ENCODE measurements at regions not wholly inside any gene's neighbourhood (a gene's known extent, or its start where the extent isn't known, plus 50 kb on each side); places are given as distances from the start of the nearest gene placed in this dataset.

GRCh38 chr12:92068459-92068858 lies 77.2 kb downstream of the BTG1 start:
- peak in 1 of 2 experiments; percentile 49 for DNase-seq (ENCODE audit: low read depth in 1 of 2, low spot score in 1 of 2)
- H3K4me3 ChIP-seq (replicated peaks; ENCODE audit: insufficient read depth, low read length): no peak overlapping the region
- no peak for TF ChIP-seq CTCF (IDR thresholded peaks at IDR 0.05; ENCODE audit: insufficient read depth, low read length)
- TF ChIP-seq REST (IDR thresholded peaks at IDR 0.05; ENCODE audit: insufficient replicate concordance, low read depth): no peak
- TF ChIP-seq GABPA (IDR thresholded peaks at IDR 0.05; ENCODE audit: low read depth): no peak
- no peak for TF ChIP-seq POLR2AphosphoS5 (IDR thresholded peaks at IDR 0.05; ENCODE audit: low read depth)
- no peaks in the 10 kb centered on the region for H3K27me3 ChIP-seq (ENCODE audit: insufficient read depth, poor library complexity, severe bottlenecking)
- H3K27ac ChIP-seq (replicated peaks): peak overlapping the region; percentile 93

- Histone ChIP-seq H3K4me3 (replicated peaks; ENCODE audit: insufficient read depth, low read length) (no peak overlapping the region), H3K27me3 (ENCODE audit: insufficient read depth, poor library complexity, severe bottlenecking) (no peaks in the 10 kb centered on the region), H3K27ac (replicated peaks) (no peak overlapping the region)
- TF ChIP-seq CTCF (IDR thresholded peaks at IDR 0.05; ENCODE audit: insufficient read depth, low read length) (no peak), POLR2AphosphoS5 (IDR thresholded peaks at IDR 0.05; ENCODE audit: low read depth) (no peak), GABPA (IDR thresholded peaks at IDR 0.05; ENCODE audit: low read depth) (no peak), SPI1 (IDR thresholded peaks at IDR 0.05; ENCODE audit: borderline replicate concordance, low read depth) (no peak), REST (IDR thresholded peaks at IDR 0.05; ENCODE audit: insufficient replicate concordance, low read depth) (no peak)
- DNase-seq (ENCODE audit: low read depth in 1 of 2, low spot score in 1 of 2): no peak
Observed at GRCh38 chr12:92065639-92066038, 80.0 kb downstream of the BTG1 start.

GRCh38 chr12:92065018-92065499 lies 80.6 kb downstream of the BTG1 start:
- no peak for DNase-seq (ENCODE audit: low read depth in 1 of 2, low spot score in 1 of 2)
- Histone ChIP-seq H3K27me3 (ENCODE audit: insufficient read depth, poor library complexity, severe bottlenecking) (no peaks in the 10 kb centered on the region), H3K27ac (replicated peaks) (no peak overlapping the region), H3K4me3 (replicated peaks; ENCODE audit: insufficient read depth, low read length) (no peak overlapping the region)
- no peak for TF ChIP-seq CTCF (IDR thresholded peaks at IDR 0.05; ENCODE audit: insufficient read depth, low read length)
- no peak for TF ChIP-seq GABPA (IDR thresholded peaks at IDR 0.05; ENCODE audit: low read depth)
- TF ChIP-seq POLR2AphosphoS5 (IDR thresholded peaks at IDR 0.05; ENCODE audit: low read depth): no peak
- no peak for TF ChIP-seq REST (IDR thresholded peaks at IDR 0.05; ENCODE audit: insufficient replicate concordance, low read depth)
- no peak for TF ChIP-seq SPI1 (IDR thresholded peaks at IDR 0.05; ENCODE audit: borderline replicate concordance, low read depth)
